ENCODE measurements at regions not wholly inside any gene's neighbourhood (a gene's known extent, or its start where the extent isn't known, plus 50 kb on each side); places are given as distances from the start of the nearest gene placed in this dataset.

- Mint-ChIP-seq H3K4me1 (no peaks in the 10 kb centered on the region), H3K27ac (no peak overlapping the region), H3K9me3 (peaks cover 0 to 5% (median 0%) of the 10 kb centered on the region in 5 donors), H3K27me3 (no peaks in the 10 kb centered on the region), H3K36me3 (no peaks in the 10 kb centered on the region), H3K4me3 (peak overlapping the region in 1 of 7 donors; percentile 43)
- H3K4me1 ChIP-seq (ENCODE audit: insufficient read depth, low read length): no peaks in the 10 kb centered on the region
- no peak overlapping the region for H3K27ac ChIP-seq (ENCODE audit: low read depth, low read length)
- H3K36me3 ChIP-seq (ENCODE audit: insufficient read depth, low read length): no peaks in the 10 kb centered on the region
- H3K9me3 ChIP-seq (ENCODE audit: low read length): no peaks in the 10 kb centered on the region
- no peak overlapping the region for H3K4me3 ChIP-seq (ENCODE audit: low read length)
- no peaks in the 10 kb centered on the region for H3K27me3 ChIP-seq (ENCODE audit: insufficient read depth, low read length, poor library complexity, severe bottlenecking)
- CTCF ChIA-PET: no interaction called here
- DNase-seq: no peak
- POLR2A ChIA-PET: no interaction called here
These were observed 568.0 kb downstream of the MTRR start for GRCh38 chr5:8436924-8437323.

DNA sequence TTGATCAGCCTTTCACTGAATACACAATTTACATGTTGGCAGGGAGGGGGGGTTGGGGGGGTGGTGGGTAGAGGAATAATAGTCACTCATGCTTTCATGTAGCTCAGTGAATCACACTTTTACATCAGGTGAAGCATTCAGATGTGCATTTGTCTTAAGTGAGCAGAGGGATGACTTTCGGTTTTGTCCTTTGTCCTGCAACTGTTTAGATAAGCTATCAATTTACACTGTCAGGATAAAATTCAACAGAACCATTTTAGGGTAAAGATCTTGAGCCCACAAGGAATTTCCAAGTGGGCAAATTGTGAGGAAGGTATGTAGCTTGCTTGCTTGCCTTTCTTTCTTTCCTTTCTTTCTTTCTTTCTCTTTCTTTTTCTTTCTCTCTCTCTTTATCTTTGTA, 576.2 kb downstream of the MTRR start:
- no peak overlapping the region for H3K4me3 Mint-ChIP-seq
- POLR2A ChIA-PET: no interaction called here
- H3K4me1 Mint-ChIP-seq: no peaks in the 10 kb centered on the region
- Histone ChIP-seq H3K4me3 (ENCODE audit: low read length) (no peak overlapping the region), H3K9me3 (ENCODE audit: low read length) (no peaks in the 10 kb centered on the region), H3K4me1 (ENCODE audit: insufficient read depth, low read length) (no peaks in the 10 kb centered on the region), H3K36me3 (ENCODE audit: insufficient read depth, low read length) (no peaks in the 10 kb centered on the region), H3K27me3 (ENCODE audit: insufficient read depth, low read length, poor library complexity, severe bottlenecking) (no peaks in the 10 kb centered on the region), H3K27ac (ENCODE audit: low read depth, low read length) (no peak overlapping the region)
- no peak overlapping the region for H3K27ac Mint-ChIP-seq
- CTCF ChIA-PET: no interaction called here
- DNase-seq: no peak
- no peaks in the 10 kb centered on the region for H3K27me3 Mint-ChIP-seq
- peaks cover 0 to 6% (median 0%) of the 10 kb centered on the region in 3 donors for H3K36me3 Mint-ChIP-seq
- H3K9me3 Mint-ChIP-seq: peaks cover 0 to 3% (median 0%) of the 10 kb centered on the region in 5 donors

DNA sequence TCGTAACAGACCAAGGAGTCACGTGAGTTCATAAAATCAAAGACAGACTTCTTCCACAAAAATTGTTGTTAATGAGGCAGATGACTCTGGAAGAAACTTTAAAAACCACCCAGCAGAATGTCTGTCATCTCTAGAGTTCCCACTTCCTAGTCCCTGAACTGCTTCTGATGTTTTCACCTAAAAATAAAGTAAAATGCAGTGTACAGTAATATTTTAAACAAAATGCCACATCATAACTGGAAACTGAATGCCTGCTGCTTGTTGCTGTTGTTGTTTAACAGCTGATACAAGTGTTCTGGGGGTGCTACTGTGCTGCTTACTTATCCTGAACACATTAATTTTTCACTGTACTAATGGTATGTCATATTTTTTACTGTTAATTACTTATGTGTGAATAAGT, 577.2 kb downstream of the MTRR start:
- no peaks in the 10 kb centered on the region for H3K27me3 Mint-ChIP-seq
- CTCF ChIA-PET: no interaction called here
- no peak overlapping the region for H3K4me3 ChIP-seq (ENCODE audit: low read length)
- POLR2A ChIA-PET: no interaction called here
- H3K9me3 ChIP-seq (ENCODE audit: low read length): no peaks in the 10 kb centered on the region
- peaks cover 0 to 6% (median 0%) of the 10 kb centered on the region in 3 donors for H3K36me3 Mint-ChIP-seq
- no peak overlapping the region for H3K4me3 Mint-ChIP-seq
- no peaks in the 10 kb centered on the region for H3K36me3 ChIP-seq (ENCODE audit: insufficient read depth, low read length)
- no peaks in the 10 kb centered on the region for H3K27me3 ChIP-seq (ENCODE audit: insufficient read depth, low read length, poor library complexity, severe bottlenecking)
- no peak overlapping the region for H3K27ac ChIP-seq (ENCODE audit: low read depth, low read length)
- H3K4me1 Mint-ChIP-seq: no peaks in the 10 kb centered on the region
- no peaks in the 10 kb centered on the region for H3K4me1 ChIP-seq (ENCODE audit: insufficient read depth, low read length)
- no peak for DNase-seq
- peaks cover 0 to 3% (median 0%) of the 10 kb centered on the region in 5 donors for H3K9me3 Mint-ChIP-seq
- no peak overlapping the region for H3K27ac Mint-ChIP-seq

GRCh38 chr5:8456846-8457186, 587.9 kb downstream of the MTRR start:
- Histone ChIP-seq H3K36me3 (ENCODE audit: insufficient read depth, low read length) (no peaks in the 10 kb centered on the region), H3K4me3 (ENCODE audit: low read length) (peak overlapping the region; percentile 61), H3K4me1 (ENCODE audit: insufficient read depth, low read length) (no peaks in the 10 kb centered on the region), H3K27ac (ENCODE audit: low read depth, low read length) (peak overlapping the region; percentile 39), H3K9me3 (ENCODE audit: low read length) (no peaks in the 10 kb centered on the region), H3K27me3 (ENCODE audit: insufficient read depth, low read length, poor library complexity, severe bottlenecking) (no peaks in the 10 kb centered on the region)
- no peak for DNase-seq
- Mint-ChIP-seq H3K4me1 (peaks cover 17 to 27% (median 23%) of the 10 kb centered on the region in 3 donors), H3K27me3 (no peaks in the 10 kb centered on the region), H3K27ac (peak overlapping the region; percentile 64 to 96 (median 81)), H3K9me3 (peaks cover 0 to 8% (median 3%) of the 10 kb centered on the region in 5 donors), H3K36me3 (peaks cover 0 to 3% (median 2%) of the 10 kb centered on the region in 3 donors), H3K4me3 (peak overlapping the region; percentile 82 to 95 (median 84))
- ChIA-PET POLR2A (no interaction called here), CTCF (no interaction called here)

GRCh38 chr5:8457187-8458037, 588.5 kb downstream of the MTRR start:
- DNase-seq: peak; percentile 54 to 89 (median 80)
- H3K27me3 Mint-ChIP-seq: no peaks in the 10 kb centered on the region
- peaks cover 17 to 27% (median 23%) of the 10 kb centered on the region in 3 donors for H3K4me1 Mint-ChIP-seq
- Histone ChIP-seq H3K27ac (ENCODE audit: low read depth, low read length) (peak overlapping the region; percentile 39), H3K27me3 (ENCODE audit: insufficient read depth, low read length, poor library complexity, severe bottlenecking) (no peaks in the 10 kb centered on the region), H3K4me1 (ENCODE audit: insufficient read depth, low read length) (no peaks in the 10 kb centered on the region), H3K36me3 (ENCODE audit: insufficient read depth, low read length) (no peaks in the 10 kb centered on the region), H3K4me3 (ENCODE audit: low read length) (peak overlapping the region; percentile 61), H3K9me3 (ENCODE audit: low read length) (no peaks in the 10 kb centered on the region)
- ChIA-PET POLR2A (no interaction called here), CTCF (no interaction called here)
- peak overlapping the region; percentile 82 to 95 (median 84) for H3K4me3 Mint-ChIP-seq
- H3K9me3 Mint-ChIP-seq: peaks cover 0 to 8% (median 3%) of the 10 kb centered on the region in 5 donors
- H3K27ac Mint-ChIP-seq: peak overlapping the region; percentile 64 to 96 (median 81)
- H3K36me3 Mint-ChIP-seq: peaks cover 0 to 3% (median 2%) of the 10 kb centered on the region in 3 donors

DNA sequence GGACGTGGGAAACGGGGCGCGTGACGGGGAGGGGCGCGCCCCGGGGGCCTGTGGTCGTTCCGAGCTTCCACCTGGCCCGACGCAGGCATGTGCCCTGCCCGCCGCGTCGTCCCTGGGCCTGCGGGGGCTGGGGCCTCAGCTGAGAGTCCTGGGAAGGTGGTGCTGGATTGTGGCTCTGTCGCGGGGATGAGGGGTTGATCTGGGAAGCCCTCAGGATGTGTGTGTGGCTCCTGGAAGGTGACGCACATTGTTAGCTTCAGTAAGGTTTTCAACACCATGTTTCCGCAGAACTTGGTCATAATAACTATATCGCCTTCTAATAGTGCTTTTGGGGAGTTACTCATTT, 589.1 kb downstream of the MTRR start:
- peak overlapping the region; percentile 39 for H3K27ac ChIP-seq (ENCODE audit: low read depth, low read length)
- H3K36me3 ChIP-seq (ENCODE audit: insufficient read depth, low read length): no peaks in the 10 kb centered on the region
- H3K9me3 ChIP-seq (ENCODE audit: low read length): no peaks in the 10 kb centered on the region
- peak overlapping the region; percentile 61 for H3K4me3 ChIP-seq (ENCODE audit: low read length)
- H3K4me1 ChIP-seq (ENCODE audit: insufficient read depth, low read length): no peaks in the 10 kb centered on the region
- Mint-ChIP-seq H3K4me3 (peak overlapping the region; percentile 83 to 95 (median 85)), H3K9me3 (peaks cover 0 to 8% (median 3%) of the 10 kb centered on the region in 5 donors), H3K27ac (peak overlapping the region in 6 of 8 donors; percentile 14 to 90 (median 73)), H3K27me3 (no peaks in the 10 kb centered on the region), H3K36me3 (peaks cover 0 to 3% (median 2%) of the 10 kb centered on the region in 3 donors), H3K4me1 (peaks cover 17 to 27% (median 23%) of the 10 kb centered on the region in 3 donors)
- DNase-seq: peak in 1 of 5 donors; percentile 46
- ChIA-PET POLR2A (no interaction called here), CTCF (no interaction called here)
- H3K27me3 ChIP-seq (ENCODE audit: insufficient read depth, low read length, poor library complexity, severe bottlenecking): no peaks in the 10 kb centered on the region

DNA sequence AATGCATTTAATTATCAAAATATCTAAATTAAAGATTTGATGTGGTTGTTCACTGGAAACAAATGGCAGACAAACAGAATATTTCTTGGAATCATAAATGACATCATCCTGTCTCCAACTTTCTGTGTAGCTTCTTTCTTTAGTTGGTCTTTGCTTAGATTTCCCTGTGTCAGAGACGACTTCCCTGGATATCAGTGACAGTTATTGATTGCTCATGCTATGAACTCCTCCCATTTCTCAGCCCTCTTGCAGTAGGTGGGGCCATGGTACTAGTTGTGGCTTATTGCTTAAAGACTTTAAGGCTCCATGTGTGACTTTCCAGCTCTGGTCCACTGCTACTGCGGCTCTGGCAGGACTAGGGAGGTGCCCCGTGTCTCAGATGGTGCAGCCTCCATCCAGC, 592.6 kb downstream of the MTRR start:
- no peak overlapping the region for H3K27ac Mint-ChIP-seq
- H3K36me3 Mint-ChIP-seq: peaks cover 0 to 3% (median 2%) of the 10 kb centered on the region in 3 donors
- H3K27me3 ChIP-seq (ENCODE audit: insufficient read depth, low read length, poor library complexity, severe bottlenecking): no peaks in the 10 kb centered on the region
- ChIA-PET CTCF (no interaction called here), POLR2A (no interaction called here)
- no peak for DNase-seq
- H3K4me1 Mint-ChIP-seq: peaks cover 13 to 23% (median 18%) of the 10 kb centered on the region in 3 donors
- no peak overlapping the region for H3K4me3 ChIP-seq (ENCODE audit: low read length)
- peaks cover 0 to 10% (median 3%) of the 10 kb centered on the region in 5 donors for H3K9me3 Mint-ChIP-seq
- no peaks in the 10 kb centered on the region for H3K36me3 ChIP-seq (ENCODE audit: insufficient read depth, low read length)
- H3K27me3 Mint-ChIP-seq: peaks cover 0 to 2% of the 10 kb centered on the region in 2 donors
- H3K27ac ChIP-seq (ENCODE audit: low read depth, low read length): no peak overlapping the region
- H3K4me1 ChIP-seq (ENCODE audit: insufficient read depth, low read length): no peaks in the 10 kb centered on the region
- H3K9me3 ChIP-seq (ENCODE audit: low read length): no peaks in the 10 kb centered on the region
- H3K4me3 Mint-ChIP-seq: no peak overlapping the region

DNA sequence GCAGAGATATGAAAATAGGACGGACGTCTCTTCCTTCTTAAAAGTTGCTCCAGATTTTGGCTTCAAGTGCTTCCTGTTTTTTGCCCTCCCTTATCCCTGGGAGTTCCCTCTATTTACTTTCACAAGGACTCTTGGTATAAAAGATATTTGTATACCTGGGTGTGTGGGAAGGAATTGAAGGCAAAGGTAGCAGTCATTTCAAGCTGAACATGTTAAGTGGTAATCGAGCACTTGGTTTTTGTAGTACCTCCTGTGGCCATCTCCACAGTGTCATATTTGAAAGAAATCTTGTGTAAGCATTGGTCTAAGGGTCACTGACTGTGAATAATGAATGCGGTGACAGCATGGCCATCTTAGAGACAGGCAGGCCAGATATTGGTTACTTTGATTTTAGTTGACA, 593.6 kb downstream of the MTRR start:
- Mint-ChIP-seq H3K4me1 (peaks cover 5 to 14% (median 11%) of the 10 kb centered on the region in 3 donors), H3K4me3 (no peak overlapping the region)
- H3K36me3 ChIP-seq (ENCODE audit: insufficient read depth, low read length): no peaks in the 10 kb centered on the region

More for the DNA sequence above, 593.6 kb downstream of the MTRR start:
- ChIA-PET POLR2A (no interaction called here), CTCF (no interaction called here)
- peaks cover 0 to 3% (median 2%) of the 10 kb centered on the region in 3 donors for H3K36me3 Mint-ChIP-seq
- no peak overlapping the region for H3K27ac ChIP-seq (ENCODE audit: low read depth, low read length)
- H3K27me3 ChIP-seq (ENCODE audit: insufficient read depth, low read length, poor library complexity, severe bottlenecking): no peaks in the 10 kb centered on the region
- H3K9me3 Mint-ChIP-seq: peaks cover 0 to 8% (median 0%) of the 10 kb centered on the region in 5 donors
- no peaks in the 10 kb centered on the region for H3K9me3 ChIP-seq (ENCODE audit: low read length)
- DNase-seq: no peak
- H3K27ac Mint-ChIP-seq: no peak overlapping the region
- H3K27me3 Mint-ChIP-seq: peaks cover 0 to 2% of the 10 kb centered on the region in 2 donors
- H3K4me1 ChIP-seq (ENCODE audit: insufficient read depth, low read length): no peaks in the 10 kb centered on the region
- no peak overlapping the region for H3K4me3 ChIP-seq (ENCODE audit: low read length)

All from CD8-positive, alpha-beta memory T cell (primary cell).